ENCODE measurements at regions not wholly inside any gene's neighbourhood (a gene's known extent, or its start where the extent isn't known, plus 50 kb on each side); places are given as distances from the start of the nearest gene placed in this dataset.

- no peak for DNase-seq
- Histone ChIP-seq H2BK5ac (ENCODE audit: low read depth, low read length, poor library complexity, severe bottlenecking) (no peak overlapping the region), H3K4me2 (ENCODE audit: low read depth, low read length) (no peak overlapping the region), H3K9me1 (ENCODE audit: insufficient read depth, low read length) (no peaks in the 10 kb centered on the region), H3K27me3 (ENCODE audit: control insufficient read depth, insufficient read depth, low read length) (no peaks in the 10 kb centered on the region), H3K36me3 (ENCODE audit: control insufficient read depth, insufficient read depth, low read length) (no peaks in the 10 kb centered on the region), H3K23ac (ENCODE audit: low read depth, low read length) (no peak overlapping the region), H3K18ac (ENCODE audit: low read depth, low read length) (no peak overlapping the region), H3K27ac (ENCODE audit: insufficient read depth, low read length) (no peak overlapping the region), H4K20me1 (ENCODE audit: insufficient read depth, low read length) (no peaks in the 10 kb centered on the region), H3K4me3 (ENCODE audit: insufficient read depth, low read depth, low read length) (no peak overlapping the region), H2AK9ac (replicated peaks; ENCODE audit: low read depth, low read length, poor library complexity) (no peak overlapping the region), H2BK15ac (ENCODE audit: low read depth, low read length) (no peak overlapping the region), H2BK120ac (ENCODE audit: low read depth, low read length) (no peak overlapping the region), H4K91ac (ENCODE audit: insufficient read depth, low read depth, low read length) (no peak overlapping the region), H3K4me1 (ENCODE audit: control insufficient read depth, insufficient read depth, low read length) (no peaks in the 10 kb centered on the region), H2AK5ac (ENCODE audit: low read depth, low read length) (no peak overlapping the region), H3K4ac (ENCODE audit: low read depth, low read length) (no peak overlapping the region), H3K79me1 (ENCODE audit: low read depth in 1 of 2, low read length in 2 of 2) (no peaks in the 10 kb centered on the region), H3K14ac (replicated peaks; ENCODE audit: low read depth, low read length) (no peak overlapping the region), H3K9ac (ENCODE audit: low read depth, low read length) (no peak overlapping the region), H2BK20ac (ENCODE audit: low read depth, low read length) (no peak overlapping the region), H4K5ac (ENCODE audit: low read depth, low read length) (no peak overlapping the region), H3K56ac (ENCODE audit: extremely low read depth, insufficient read depth, low read length) (no peak overlapping the region), H3K9me3 (ENCODE audit: control insufficient read depth, insufficient read depth, low read length) (no peaks in the 10 kb centered on the region), H4K8ac (ENCODE audit: low read depth in 2 of 2, low read length in 2 of 2) (no peak overlapping the region), H2AFZ (replicated peaks; ENCODE audit: low read length, poor library complexity) (no peak overlapping the region)
- no TSS peak for BruUV-seq (replicated peaks)
- CTCF ChIA-PET = no interaction called here
- POLR2A ChIA-PET (ENCODE audit: unreplicated experiment) = no interaction called here
- no peak for ATAC-seq (ENCODE audit: low read depth)
- intact Hi-C loops (cut with micrococcal nuclease) = no loop called here
- dilution Hi-C loops (cut with HindIII; ENCODE audit: low sequenced_read_pairs, unreplicated experiment) = no loop called here
- in situ Hi-C loops (cut with MboI; ENCODE audit: low sequenced_read_pairs) = no loop called here
- TF ChIP-seq POLR2A (IDR thresholded peaks at IDR 0.05; ENCODE audit: low read depth, low read length) = no peak
- TF ChIP-seq FOS (IDR thresholded peaks at IDR 0.05; ENCODE audit: low read depth, low read length) = no peak
- TF ChIP-seq CHD1 (IDR thresholded peaks at IDR 0.05; ENCODE audit: low read depth, low read length) = no peak
- WGBS, 2 experiments (ENCODE audit: extremely low coverage in 2 of 2, insufficient read length in 1 of 2) = no CpG with 5 or more reads among the region's 4 CpGs
Measured at GRCh38 chr16:51019617-51020016, 131.5 kb downstream of the SALL1 start.

Data from IMR-90 (cell line).